ENCODE measurements at regions not wholly inside any gene's neighbourhood (a gene's known extent, or its start where the extent isn't known, plus 50 kb on each side); places are given as distances from the start of the nearest gene placed in this dataset.

DNA sequence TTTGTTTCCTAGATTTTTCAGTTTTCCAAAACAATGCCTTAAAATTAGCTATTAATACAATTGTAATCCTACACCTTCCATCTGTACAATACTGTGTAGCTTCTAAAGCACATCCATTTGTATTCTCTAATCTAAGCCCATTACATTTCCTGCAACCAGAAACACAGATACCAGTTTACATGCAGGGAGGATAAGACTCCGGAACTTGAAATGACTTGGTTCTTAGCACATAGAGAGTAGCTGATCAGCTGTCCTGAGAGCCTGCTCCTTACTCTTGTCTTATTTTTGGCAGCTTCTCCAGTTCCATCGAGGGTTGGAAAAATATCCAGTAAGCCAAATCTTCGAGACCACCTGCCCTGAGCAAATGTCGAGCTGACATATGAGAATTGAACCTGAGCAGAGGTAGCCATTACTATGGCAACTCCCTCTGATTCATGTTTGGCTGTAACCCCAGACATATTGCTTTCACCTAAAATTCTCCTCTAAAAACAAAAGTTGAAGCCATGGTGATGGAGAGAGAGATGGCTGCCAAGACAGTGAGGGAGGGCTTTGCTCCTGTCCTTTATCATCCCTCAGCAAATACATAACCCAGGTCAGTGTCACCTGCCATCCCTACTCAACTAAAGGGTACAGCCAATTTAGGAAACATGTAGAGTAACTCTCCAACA lies 542.8 kb downstream of the IRS1 start:
- TF ChIP-seq, protein P1, sequence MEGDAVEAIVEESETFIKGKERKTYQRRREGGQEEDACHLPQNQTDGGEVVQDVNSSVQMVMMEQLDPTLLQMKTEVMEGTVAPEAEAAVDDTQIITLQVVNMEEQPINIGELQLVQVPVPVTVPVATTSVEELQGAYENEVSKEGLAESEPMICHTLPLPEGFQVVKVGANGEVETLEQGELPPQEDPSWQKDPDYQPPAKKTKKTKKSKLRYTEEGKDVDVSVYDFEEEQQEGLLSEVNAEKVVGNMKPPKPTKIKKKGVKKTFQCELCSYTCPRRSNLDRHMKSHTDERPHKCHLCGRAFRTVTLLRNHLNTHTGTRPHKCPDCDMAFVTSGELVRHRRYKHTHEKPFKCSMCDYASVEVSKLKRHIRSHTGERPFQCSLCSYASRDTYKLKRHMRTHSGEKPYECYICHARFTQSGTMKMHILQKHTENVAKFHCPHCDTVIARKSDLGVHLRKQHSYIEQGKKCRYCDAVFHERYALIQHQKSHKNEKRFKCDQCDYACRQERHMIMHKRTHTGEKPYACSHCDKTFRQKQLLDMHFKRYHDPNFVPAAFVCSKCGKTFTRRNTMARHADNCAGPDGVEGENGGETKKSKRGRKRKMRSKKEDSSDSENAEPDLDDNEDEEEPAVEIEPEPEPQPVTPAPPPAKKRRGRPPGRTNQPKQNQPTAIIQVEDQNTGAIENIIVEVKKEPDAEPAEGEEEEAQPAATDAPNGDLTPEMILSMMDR (IDR thresholded peaks at IDR 0.05; ENCODE audit: low read depth, low read length, missing control alignments): no peak
- no peak overlapping the region for H3K4me3 ChIP-seq (replicated peaks; ENCODE audit: low read depth, low read length)
- no peak for DNase-seq (ENCODE audit: extremely low read depth, low read depth)

DNA sequence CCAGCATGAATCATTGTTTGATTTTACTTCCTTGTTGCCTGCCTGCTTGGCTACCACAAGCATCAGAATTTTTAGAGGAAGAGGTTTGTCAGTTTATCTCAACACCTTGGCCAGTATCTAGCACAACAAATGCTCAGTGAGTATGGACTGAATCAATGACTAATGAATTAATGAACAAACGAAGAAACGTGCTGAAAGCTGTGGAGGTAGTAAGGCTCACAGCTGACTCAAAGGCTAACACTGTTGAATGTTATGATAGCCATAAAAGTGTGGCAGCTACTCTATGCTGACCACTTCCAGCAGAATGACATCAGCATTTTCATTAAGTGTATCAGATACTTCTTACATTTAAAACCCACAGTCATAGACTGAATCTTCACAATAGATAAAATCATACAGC lies 543.4 kb downstream of the IRS1 start:
- H3K4me3 ChIP-seq (replicated peaks; ENCODE audit: low read depth, low read length): no peak overlapping the region
- DNase-seq (ENCODE audit: extremely low read depth, low read depth): peak; percentile 47
- TF ChIP-seq, protein P1 (IDR thresholded peaks at IDR 0.05; ENCODE audit: low read depth, low read length, missing control alignments): no peak

DNA sequence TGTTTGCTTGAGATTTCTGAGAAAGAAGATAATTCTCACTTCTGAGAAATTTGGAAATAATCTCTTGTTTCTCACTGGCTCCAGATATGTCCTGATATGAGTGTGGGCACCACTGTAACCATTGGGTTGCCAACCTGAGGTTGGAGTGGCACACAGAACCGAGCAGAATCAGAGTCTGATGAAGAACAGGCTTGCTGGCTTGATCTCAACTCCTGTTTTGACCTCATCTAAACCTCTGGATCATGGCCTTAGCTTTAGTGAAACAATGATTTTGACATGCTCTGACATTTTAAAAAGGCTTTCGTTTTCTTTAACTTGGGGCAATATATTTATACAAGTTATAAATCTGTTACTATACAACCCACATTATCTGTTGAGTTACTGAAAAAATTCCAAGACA lies 548.0 kb downstream of the IRS1 start:
- no peak overlapping the region for H3K4me3 ChIP-seq (replicated peaks; ENCODE audit: low read depth, low read length)
- TF ChIP-seq, protein P1 (IDR thresholded peaks at IDR 0.05; ENCODE audit: low read depth, low read length, missing control alignments): no peak
- DNase-seq (ENCODE audit: extremely low read depth, low read depth): no peak

DNA sequence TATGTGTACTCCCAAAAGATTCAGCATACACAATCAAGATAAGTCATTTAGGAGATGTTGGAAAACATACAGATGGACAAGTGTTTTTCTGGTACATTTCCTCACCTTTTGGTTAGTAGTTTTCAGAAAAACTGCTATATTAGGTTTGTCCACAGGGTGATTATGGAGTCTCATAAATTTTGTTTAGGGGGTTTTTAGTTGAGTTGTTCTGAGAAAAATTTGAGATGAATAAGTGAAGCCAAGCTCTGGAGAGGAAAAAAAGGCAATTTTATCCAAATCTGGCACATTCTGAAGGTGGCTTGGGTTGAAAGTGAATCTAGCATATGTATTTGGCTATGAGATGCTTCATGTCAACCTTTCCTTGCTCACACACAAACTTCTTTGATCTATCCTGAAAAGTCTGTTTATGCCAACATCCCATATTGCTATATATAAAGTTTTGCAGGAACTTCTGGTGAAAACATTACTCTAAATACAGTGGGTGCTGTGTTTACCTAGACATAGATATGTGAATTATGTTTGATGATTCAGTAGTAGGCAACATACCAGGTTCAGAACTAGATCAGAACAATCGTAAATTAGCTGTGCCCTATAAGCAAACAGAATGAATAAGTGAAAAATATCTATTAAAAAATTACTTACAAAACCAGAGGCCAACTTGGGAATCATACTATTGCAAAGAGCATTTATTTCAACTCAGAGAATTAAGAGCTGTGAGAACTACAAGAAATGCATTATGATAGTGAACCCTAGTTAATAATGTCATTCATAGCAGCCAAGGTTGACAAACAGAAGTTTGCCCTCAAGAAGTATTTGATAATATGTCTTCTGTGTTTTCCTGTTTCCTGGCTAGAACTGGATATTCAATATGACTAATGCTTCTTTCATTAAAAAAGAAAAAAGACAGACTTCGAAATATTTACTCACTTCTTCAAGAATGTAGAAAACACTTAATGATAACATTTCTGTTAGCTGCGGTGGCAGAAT lies 552.0 kb downstream of the IRS1 start:
- TF ChIP-seq, protein P1 (IDR thresholded peaks at IDR 0.05; ENCODE audit: low read depth, low read length, missing control alignments): no peak
- no peak for DNase-seq (ENCODE audit: extremely low read depth, low read depth)

DNA sequence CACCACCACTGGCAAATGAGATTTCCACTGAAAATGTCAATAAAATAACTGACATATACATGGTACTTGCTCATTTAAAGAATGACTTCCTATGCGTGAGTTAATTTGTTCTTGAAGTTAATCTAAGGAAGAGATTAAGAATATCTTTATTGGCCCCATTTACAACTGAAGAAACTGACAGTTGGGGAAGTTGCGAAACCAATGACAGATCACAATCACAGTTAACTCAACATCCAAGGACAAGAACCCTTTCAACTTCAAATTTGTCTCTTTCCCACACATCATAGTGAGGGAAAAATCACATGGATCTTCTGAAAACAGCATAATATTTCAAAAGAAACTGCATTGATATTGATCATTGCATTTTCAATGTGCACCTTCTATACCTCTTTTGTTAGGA lies 565.4 kb downstream of the IRS1 start:
- DNase-seq (ENCODE audit: extremely low read depth, low read depth): no peak
- H3K4me3 ChIP-seq (replicated peaks; ENCODE audit: low read depth, low read length): no peak overlapping the region
- TF ChIP-seq, protein P1 (IDR thresholded peaks at IDR 0.05; ENCODE audit: low read depth, low read length, missing control alignments): no peak

More for the DNA sequence above, 552.0 kb downstream of the IRS1 start:
- no peak overlapping the region for H3K4me3 ChIP-seq (replicated peaks; ENCODE audit: low read depth, low read length)

DNA sequence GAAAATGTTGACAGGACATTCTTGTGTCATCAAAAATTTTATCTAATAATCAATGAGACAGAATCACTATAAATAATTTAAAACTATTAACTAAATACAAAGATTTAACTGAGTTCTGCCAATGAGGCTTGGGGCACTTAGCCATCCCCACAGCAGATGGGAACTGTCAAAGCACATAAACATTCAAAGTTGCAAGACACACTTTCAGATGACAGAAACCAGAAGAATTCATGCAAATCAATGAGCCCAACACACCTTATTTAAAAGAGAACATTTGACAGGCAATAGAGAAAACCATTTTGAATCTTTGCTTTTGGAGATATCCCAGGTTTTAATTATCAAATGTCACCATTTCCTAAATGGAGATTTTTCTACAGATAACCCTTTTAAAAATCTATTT lies 566.2 kb downstream of the IRS1 start:
- TF ChIP-seq, protein P1 (IDR thresholded peaks at IDR 0.05; ENCODE audit: low read depth, low read length, missing control alignments): no peak
- H3K4me3 ChIP-seq (replicated peaks; ENCODE audit: low read depth, low read length): no peak overlapping the region
- no peak for DNase-seq (ENCODE audit: extremely low read depth, low read depth)

Measured in HFF-Myc (cell line).